ENCODE measurements at regions not wholly inside any gene's neighbourhood (a gene's known extent, or its start where the extent isn't known, plus 50 kb on each side); places are given as distances from the start of the nearest gene placed in this dataset.

DNA sequence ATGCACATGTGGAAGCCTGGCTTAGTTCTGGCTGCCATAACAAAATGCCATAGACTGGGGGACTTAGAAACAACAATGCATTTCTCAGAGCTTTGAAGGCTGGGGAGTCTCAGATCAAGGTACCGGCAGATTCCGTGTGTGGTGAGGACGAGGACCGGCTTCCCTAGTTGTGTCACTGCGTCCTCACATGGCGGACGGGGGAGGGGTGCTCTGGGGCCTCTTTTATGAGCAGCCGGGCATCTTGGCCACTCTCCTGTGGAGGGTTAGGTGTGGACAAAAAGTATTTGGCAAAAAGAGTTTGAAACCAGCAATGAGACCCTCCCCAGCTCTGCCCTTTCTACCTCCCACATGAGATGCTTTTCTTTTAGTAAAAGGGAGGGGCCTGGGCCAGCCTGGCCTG, 118.5 kb upstream of the LPCAT1 start:
- no peak for TF ChIP-seq POLR2A (IDR thresholded peaks at IDR 0.05)
- TF ChIP-seq, protein P1, sequence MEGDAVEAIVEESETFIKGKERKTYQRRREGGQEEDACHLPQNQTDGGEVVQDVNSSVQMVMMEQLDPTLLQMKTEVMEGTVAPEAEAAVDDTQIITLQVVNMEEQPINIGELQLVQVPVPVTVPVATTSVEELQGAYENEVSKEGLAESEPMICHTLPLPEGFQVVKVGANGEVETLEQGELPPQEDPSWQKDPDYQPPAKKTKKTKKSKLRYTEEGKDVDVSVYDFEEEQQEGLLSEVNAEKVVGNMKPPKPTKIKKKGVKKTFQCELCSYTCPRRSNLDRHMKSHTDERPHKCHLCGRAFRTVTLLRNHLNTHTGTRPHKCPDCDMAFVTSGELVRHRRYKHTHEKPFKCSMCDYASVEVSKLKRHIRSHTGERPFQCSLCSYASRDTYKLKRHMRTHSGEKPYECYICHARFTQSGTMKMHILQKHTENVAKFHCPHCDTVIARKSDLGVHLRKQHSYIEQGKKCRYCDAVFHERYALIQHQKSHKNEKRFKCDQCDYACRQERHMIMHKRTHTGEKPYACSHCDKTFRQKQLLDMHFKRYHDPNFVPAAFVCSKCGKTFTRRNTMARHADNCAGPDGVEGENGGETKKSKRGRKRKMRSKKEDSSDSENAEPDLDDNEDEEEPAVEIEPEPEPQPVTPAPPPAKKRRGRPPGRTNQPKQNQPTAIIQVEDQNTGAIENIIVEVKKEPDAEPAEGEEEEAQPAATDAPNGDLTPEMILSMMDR (IDR thresholded peaks at IDR 0.05), result no peak
